ENCODE measurements at regions not wholly inside any gene's neighbourhood (a gene's known extent, or its start where the extent isn't known, plus 50 kb on each side); places are given as distances from the start of the nearest gene placed in this dataset.
"Not testable (repeated sequence)": the region's sequence is repeated elsewhere in the genome, so short reads cannot be mapped to it uniquely, and the experiment has no call there.

- DNase-seq (ENCODE audit: low read depth in 2 of 2): no peak
These were observed 320.2 kb upstream of the SFSWAP start for GRCh38 chr12:131390412-131391334.

GRCh38 chr12:131391399-131391798 lies 319.5 kb upstream of the SFSWAP start:
- DNase-seq (ENCODE audit: low read depth in 2 of 2): no peak

- not testable (repeated sequence) for DNase-seq (ENCODE audit: low read depth in 2 of 2)
These were observed 316.1 kb upstream of the SFSWAP start for GRCh38 chr12:131394752-131395151.

- not testable (repeated sequence) for DNase-seq (ENCODE audit: low read depth in 2 of 2)
These were observed 315.6 kb upstream of the SFSWAP start for GRCh38 chr12:131395209-131395684.

GRCh38 chr12:131395971-131396573 lies 314.8 kb upstream of the SFSWAP start:
- DNase-seq (ENCODE audit: low read depth in 2 of 2): no peak

- DNase-seq (ENCODE audit: low read depth in 2 of 2): no peak
These were observed 313.3 kb upstream of the SFSWAP start for GRCh38 chr12:131397493-131398181.

- no peak for DNase-seq (ENCODE audit: low read depth in 2 of 2)
These were observed 311.9 kb upstream of the SFSWAP start for GRCh38 chr12:131399000-131399399.

- not testable (repeated sequence) for DNase-seq (ENCODE audit: low read depth in 2 of 2)
These were observed 310.1 kb upstream of the SFSWAP start for GRCh38 chr12:131400668-131401294.

GRCh38 chr12:131401907-131402633 lies 308.8 kb upstream of the SFSWAP start:
- not testable (repeated sequence) for DNase-seq (ENCODE audit: low read depth in 2 of 2)

GRCh38 chr12:131402781-131403396 lies 308.0 kb upstream of the SFSWAP start:
- DNase-seq (ENCODE audit: low read depth in 2 of 2): no peak

- no peak for DNase-seq (ENCODE audit: low read depth in 2 of 2)
These were observed 307.2 kb upstream of the SFSWAP start for GRCh38 chr12:131403676-131404075.

- no peak for DNase-seq (ENCODE audit: low read depth in 2 of 2)
These were observed 306.2 kb upstream of the SFSWAP start for GRCh38 chr12:131404705-131405104.

- DNase-seq (ENCODE audit: low read depth in 2 of 2): no peak
These were observed 303.5 kb upstream of the SFSWAP start for GRCh38 chr12:131407221-131408035.

GRCh38 chr12:131408036-131408365 lies 302.9 kb upstream of the SFSWAP start:
- DNase-seq (ENCODE audit: low read depth in 2 of 2): no peak

GRCh38 chr12:131408484-131408883 lies 302.4 kb upstream of the SFSWAP start:
- no peak for DNase-seq (ENCODE audit: low read depth in 2 of 2)

- no peak for DNase-seq (ENCODE audit: low read depth in 2 of 2)
These were observed 301.7 kb upstream of the SFSWAP start for GRCh38 chr12:131409211-131409610.

GRCh38 chr12:131411827-131412226 lies 299.1 kb upstream of the SFSWAP start:
- DNase-seq (ENCODE audit: low read depth in 2 of 2): not testable (repeated sequence)

GRCh38 chr12:131413006-131413405 lies 297.9 kb upstream of the SFSWAP start:
- DNase-seq (ENCODE audit: low read depth in 2 of 2): no peak

GRCh38 chr12:131413471-131413870 lies 297.4 kb upstream of the SFSWAP start:
- no peak for DNase-seq (ENCODE audit: low read depth in 2 of 2)
